ENCODE measurements at regions not wholly inside any gene's neighbourhood (a gene's known extent, or its start where the extent isn't known, plus 50 kb on each side); places are given as distances from the start of the nearest gene placed in this dataset.

DNA sequence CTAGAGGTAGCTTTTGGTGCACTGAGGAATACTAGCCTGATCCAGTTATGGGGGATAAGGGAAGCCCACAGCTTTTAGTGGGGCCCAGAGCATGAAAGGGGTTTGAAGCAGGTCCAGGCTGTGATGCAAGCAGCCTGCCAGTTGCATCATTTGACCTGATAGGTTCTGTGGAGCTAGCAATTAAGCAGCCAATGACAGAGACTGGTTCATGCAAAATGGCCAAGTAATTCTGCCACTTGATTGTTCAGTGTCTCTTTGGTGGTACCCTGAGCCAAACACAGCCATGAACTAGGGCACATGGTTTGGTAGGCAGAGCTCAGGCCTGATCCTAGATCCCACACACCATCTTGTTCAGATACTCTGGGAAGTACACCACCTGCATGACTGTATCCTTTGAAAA lies 91.0 kb upstream of the PRR23C start:
- CTCF ChIA-PET (ENCODE audit: low intra/inter-chr PET ratio): no interaction called here
- no peak for FAIRE-seq
- TF ChIP-seq, protein P1, sequence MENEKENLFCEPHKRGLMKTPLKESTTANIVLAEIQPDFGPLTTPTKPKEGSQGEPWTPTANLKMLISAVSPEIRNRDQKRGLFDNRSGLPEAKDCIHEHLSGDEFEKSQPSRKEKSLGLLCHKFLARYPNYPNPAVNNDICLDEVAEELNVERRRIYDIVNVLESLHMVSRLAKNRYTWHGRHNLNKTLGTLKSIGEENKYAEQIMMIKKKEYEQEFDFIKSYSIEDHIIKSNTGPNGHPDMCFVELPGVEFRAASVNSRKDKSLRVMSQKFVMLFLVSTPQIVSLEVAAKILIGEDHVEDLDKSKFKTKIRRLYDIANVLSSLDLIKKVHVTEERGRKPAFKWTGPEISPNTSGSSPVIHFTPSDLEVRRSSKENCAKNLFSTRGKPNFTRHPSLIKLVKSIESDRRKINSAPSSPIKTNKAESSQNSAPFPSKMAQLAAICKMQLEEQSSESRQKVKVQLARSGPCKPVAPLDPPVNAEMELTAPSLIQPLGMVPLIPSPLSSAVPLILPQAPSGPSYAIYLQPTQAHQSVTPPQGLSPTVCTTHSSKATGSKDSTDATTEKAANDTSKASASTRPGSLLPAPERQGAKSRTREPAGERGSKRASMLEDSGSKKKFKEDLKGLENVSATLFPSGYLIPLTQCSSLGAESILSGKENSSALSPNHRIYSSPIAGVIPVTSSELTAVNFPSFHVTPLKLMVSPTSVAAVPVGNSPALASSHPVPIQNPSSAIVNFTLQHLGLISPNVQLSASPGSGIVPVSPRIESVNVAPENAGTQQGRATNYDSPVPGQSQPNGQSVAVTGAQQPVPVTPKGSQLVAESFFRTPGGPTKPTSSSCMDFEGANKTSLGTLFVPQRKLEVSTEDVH (IDR thresholded peaks at IDR 0.05; ENCODE audit: low read depth, partially characterized antibody): no peak
- TF ChIP-seq ZBTB7A (IDR thresholded peaks at IDR 0.05; ENCODE audit: borderline replicate concordance, control insufficient read depth, low read depth, low read length) (no peak), CEBPG (CRISPR knock-in tag; IDR thresholded peaks at IDR 0.05) (peak; percentile 94), CEBPG (tag; conservative IDR thresholded peaks at IDR 0.05 in 1 of 2, IDR thresholded peaks at IDR 0.05 in 1 of 2) (peak; percentile 81 to 89), DPF2 (IDR thresholded peaks at IDR 0.05) (no peak), ZNF311 (CRISPR knock-in tag; IDR thresholded peaks at IDR 0.05) (peak; percentile 77), CXXC5 (CRISPR knock-in tag; IDR thresholded peaks at IDR 0.05) (peak; percentile 11; the same call in 1 of the 2 replicates), ZNF583 (CRISPR knock-in tag; IDR thresholded peaks at IDR 0.05) (0 out of 2 replicates have a peak, but pooled peaks have one; percentile 53), DMBX1 (CRISPR knock-in tag; IDR thresholded peaks at IDR 0.05; ENCODE audit: borderline replicate concordance) (peak; percentile 77; the same call in 1 of the 2 replicates), EP400 (IDR thresholded peaks at IDR 0.05) (0 out of 2 replicates have a peak, but pooled peaks have one; percentile 24)
- TF ChIP-seq, protein P2, sequence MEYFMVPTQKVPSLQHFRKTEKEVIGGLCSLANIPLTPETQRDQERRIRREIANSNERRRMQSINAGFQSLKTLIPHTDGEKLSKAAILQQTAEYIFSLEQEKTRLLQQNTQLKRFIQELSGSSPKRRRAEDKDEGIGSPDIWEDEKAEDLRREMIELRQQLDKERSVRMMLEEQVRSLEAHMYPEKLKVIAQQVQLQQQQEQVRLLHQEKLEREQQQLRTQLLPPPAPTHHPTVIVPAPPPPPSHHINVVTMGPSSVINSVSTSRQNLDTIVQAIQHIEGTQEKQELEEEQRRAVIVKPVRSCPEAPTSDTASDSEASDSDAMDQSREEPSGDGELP (CRISPR knock-in tag; IDR thresholded peaks at IDR 0.05; ENCODE audit: borderline replicate concordance): no peak
- TF ChIP-seq, protein P3, sequence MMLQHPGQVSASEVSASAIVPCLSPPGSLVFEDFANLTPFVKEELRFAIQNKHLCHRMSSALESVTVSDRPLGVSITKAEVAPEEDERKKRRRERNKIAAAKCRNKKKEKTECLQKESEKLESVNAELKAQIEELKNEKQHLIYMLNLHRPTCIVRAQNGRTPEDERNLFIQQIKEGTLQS (IDR thresholded peaks at IDR 0.05): peak; percentile 72
- TF ChIP-seq, protein P3 (CRISPR knock-in tag; conservative IDR thresholded peaks at IDR 0.05): no peak
- TF ChIP-seq, protein P4, sequence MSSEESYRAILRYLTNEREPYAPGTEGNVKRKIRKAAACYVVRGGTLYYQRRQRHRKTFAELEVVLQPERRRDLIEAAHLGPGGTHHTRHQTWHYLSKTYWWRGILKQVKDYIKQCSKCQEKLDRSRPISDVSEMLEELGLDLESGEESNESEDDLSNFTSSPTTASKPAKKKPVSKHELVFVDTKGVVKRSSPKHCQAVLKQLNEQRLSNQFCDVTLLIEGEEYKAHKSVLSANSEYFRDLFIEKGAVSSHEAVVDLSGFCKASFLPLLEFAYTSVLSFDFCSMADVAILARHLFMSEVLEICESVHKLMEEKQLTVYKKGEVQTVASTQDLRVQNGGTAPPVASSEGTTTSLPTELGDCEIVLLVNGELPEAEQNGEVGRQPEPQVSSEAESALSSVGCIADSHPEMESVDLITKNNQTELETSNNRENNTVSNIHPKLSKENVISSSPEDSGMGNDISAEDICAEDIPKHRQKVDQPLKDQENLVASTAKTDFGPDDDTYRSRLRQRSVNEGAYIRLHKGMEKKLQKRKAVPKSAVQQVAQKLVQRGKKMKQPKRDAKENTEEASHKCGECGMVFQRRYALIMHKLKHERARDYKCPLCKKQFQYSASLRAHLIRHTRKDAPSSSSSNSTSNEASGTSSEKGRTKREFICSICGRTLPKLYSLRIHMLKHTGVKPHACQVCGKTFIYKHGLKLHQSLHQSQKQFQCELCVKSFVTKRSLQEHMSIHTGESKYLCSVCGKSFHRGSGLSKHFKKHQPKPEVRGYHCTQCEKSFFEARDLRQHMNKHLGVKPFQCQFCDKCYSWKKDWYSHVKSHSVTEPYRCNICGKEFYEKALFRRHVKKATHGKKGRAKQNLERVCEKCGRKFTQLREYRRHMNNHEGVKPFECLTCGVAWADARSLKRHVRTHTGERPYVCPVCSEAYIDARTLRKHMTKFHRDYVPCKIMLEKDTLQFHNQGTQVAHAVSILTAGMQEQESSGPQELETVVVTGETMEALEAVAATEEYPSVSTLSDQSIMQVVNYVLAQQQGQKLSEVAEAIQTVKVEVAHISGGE (CRISPR knock-in tag; IDR thresholded peaks at IDR 0.05): no peak

More for the DNA sequence above, 91.0 kb upstream of the PRR23C start:
- no peak for DNase-seq (ENCODE audit: extremely low read depth in 1 of 4, low spot score in 3 of 4)
- intact Hi-C loops (cut with micrococcal nuclease): no loop called here
- POLR2A ChIA-PET: interaction anchor here (0.5 to 1.5 kb wide), 3 partner anchors 14 to 125 kb away, joined by 3 read pairs; no protein-coding TSS in a partner anchor
- Histone ChIP-seq H3K4me2 (ENCODE audit: insufficient read depth, low read length) (no peak overlapping the region), H2AFZ (ENCODE audit: low read depth, low read length) (no peak overlapping the region), H3K27me3 (ENCODE audit: control insufficient read depth in 2 of 2, insufficient read depth in 2 of 2, low read length in 2 of 2) (no peaks in the 10 kb centered on the region), H3K79me2 (ENCODE audit: control insufficient read depth, insufficient read depth, low read length) (no peaks in the 10 kb centered on the region), H3K9me1 (ENCODE audit: control insufficient read depth, insufficient read depth, low read length) (no peaks in the 10 kb centered on the region), H4K20me1 (replicated peaks; ENCODE audit: control insufficient read depth, insufficient read depth, low read length) (no peaks in the 10 kb centered on the region), H3K4me1 (replicated peaks in 1 of 2; ENCODE audit: control insufficient read depth in 2 of 2, insufficient read depth in 2 of 2, low read length in 2 of 2) (peaks cover 0 to 27% of the 10 kb centered on the region in 2 experiments; a peak in 2 of 5 replicates), H3K9me3 (replicated peaks; ENCODE audit: control insufficient read depth, insufficient read depth, low read depth, low read length) (no peaks in the 10 kb centered on the region), H3K4me3 (no peak overlapping the region), H3K9ac (ENCODE audit: insufficient read depth in 1 of 2, low read depth in 2 of 2, low read length in 2 of 2) (no peak overlapping the region), H3K36me3 (ENCODE audit: control insufficient read depth, insufficient read depth, low read length) (no peaks in the 10 kb centered on the region), H3K27ac (ENCODE audit: extremely low read depth, low read depth, low read length) (no peak overlapping the region; the same call in 2 of the 3 replicates)
- no TSS peak for BruUV-seq (replicated peaks)
- in situ Hi-C loops (cut with MboI): no loop called here
- ATAC-seq: peak; percentile 57
